GM23338 (cell line): ENCODE measurements at regions not wholly inside any gene's neighbourhood (a gene's known extent, or its start where the extent isn't known, plus 50 kb on each side); places are given as distances from the start of the nearest gene placed in this dataset.

ENCODE experiments used
- ATAC-seq: fragments of 200-7000 bp; cut with Tn5 transposase; 3 replicates; pipeline ENCODE4 v1.9.1; 2020
- DNase-seq: peaks from one replicate; pipeline ENCODE4 v3.0.0-alpha.2; 2015; ENCODE audit warnings: low spot score
- H2AFZ ChIP-seq: fragments of 200-600 bp; sonication (generic); 2 replicates; pipeline ENCODE4 v1.8.0; 2016; ENCODE audit warnings: antibody characterized with exemption, mild to moderate bottlenecking, moderate library complexity
- H3F3A ChIP-seq: fragments of 200-600 bp; sonication (generic); replicated peaks from 2 replicates; pipeline ENCODE4 v1.8.0; 2017; ENCODE audit warnings: antibody characterized with exemption, mixed run types, low read depth
- H3K27ac ChIP-seq: fragments of 200-600 bp; sonication (generic); 2 replicates; pipeline ENCODE4 v1.6.1; 2016; ENCODE audit warnings: low read depth
- H3K27me3 ChIP-seq: fragments of 200-600 bp; sonication (generic); 2 replicates; pipeline ENCODE4 v1.8.0; 2016; ENCODE audit warnings: mild to moderate bottlenecking, mixed run types, moderate library complexity; ENCODE audit not compliant: insufficient read depth
- H3K36me3 ChIP-seq: fragments of 200-600 bp; sonication (generic); 2 replicates; pipeline ENCODE4 v1.8.0; 2016; ENCODE audit warnings: mild to moderate bottlenecking; ENCODE audit not compliant: insufficient read depth
- H3K4me1 ChIP-seq: fragments of 200-600 bp; sonication (generic); 2 replicates; pipeline ENCODE4 v1.8.0; 2016; ENCODE audit warnings: mild to moderate bottlenecking, moderate library complexity; ENCODE audit not compliant: insufficient read depth
- H3K4me2 ChIP-seq: fragments of 200-600 bp; sonication (generic); 2 replicates; pipeline ENCODE4 v1.7.1; 2017; ENCODE audit warnings: mixed run types
- H3K4me3 ChIP-seq: fragments of 200-600 bp; sonication (generic); 2 replicates; pipeline ENCODE4 v1.6.1; 2016; ENCODE audit warnings: mixed run types
- H3K79me2 ChIP-seq: fragments of 200-600 bp; sonication (generic); replicated peaks from 2 replicates; pipeline ENCODE4 v1.8.0; 2017; ENCODE audit warnings: mild to moderate bottlenecking; ENCODE audit not compliant: insufficient read depth
- H3K9me2 ChIP-seq: fragments of 200-600 bp; sonication (generic); 2 replicates; pipeline ENCODE4 v1.8.0; 2017; ENCODE audit not compliant: insufficient read depth
- H4K20me1 ChIP-seq: fragments of 200-600 bp; sonication (generic); replicated peaks from 2 replicates; pipeline ENCODE4 v1.8.0; 2017; ENCODE audit warnings: mild to moderate bottlenecking; ENCODE audit not compliant: insufficient read depth
- H3K27ac Mint-ChIP-seq: 2 replicates; pipeline ENCODE4 v1.8.0; 2020; ENCODE audit warnings: inconsistent platforms, mild to moderate bottlenecking, moderate library complexity, mixed read lengths
- H3K27me3 Mint-ChIP-seq: 3 replicates; pipeline ENCODE4 v1.8.0; 2022; ENCODE audit warnings: low read depth, mild to moderate bottlenecking, moderate library complexity, mixed read lengths, inconsistent platforms; ENCODE audit not compliant: insufficient read depth, poor library complexity
- H3K36me3 Mint-ChIP-seq: 3 replicates; pipeline ENCODE4 v1.8.0; 2021; ENCODE audit warnings: low read depth, mild to moderate bottlenecking, inconsistent platforms, moderate library complexity, mixed read lengths
- H3K4me1 Mint-ChIP-seq: 3 replicates; pipeline ENCODE4 v1.8.0; 2020; ENCODE audit warnings: mild to moderate bottlenecking, inconsistent platforms, mixed read lengths
- H3K4me3 Mint-ChIP-seq: 3 replicates; pipeline ENCODE4 v1.8.0; 2021; ENCODE audit warnings: moderate library complexity, mild to moderate bottlenecking, inconsistent platforms, mixed read lengths
- H3K9me3 Mint-ChIP-seq: 3 replicates; pipeline ENCODE4 v1.8.0; 2020; ENCODE audit warnings: moderate library complexity, mild to moderate bottlenecking, inconsistent platforms, mixed read lengths
- EZH2 ChIP-seq: fragments of 200-600 bp; sonication (generic); IDR thresholded peaks from one replicate; pipeline ENCODE4 v1.8.0; 2017; ENCODE audit warnings: antibody characterized with exemption, mild to moderate bottlenecking, low read depth; ENCODE audit not compliant: unreplicated experiment
- JUNB ChIP-seq: IDR thresholded peaks from one replicate; pipeline ENCODE4 v1.6.1; 2016; ENCODE audit warnings: antibody characterized with exemption; ENCODE audit not compliant: unreplicated experiment
- NANOG ChIP-seq: IDR thresholded peaks from 2 replicates; pipeline ENCODE4 v1.6.1; 2016; ENCODE audit warnings: antibody characterized with exemption, borderline replicate concordance
- STAT1 ChIP-seq: IDR thresholded peaks from one replicate; pipeline ENCODE4 v1.6.1; 2016; ENCODE audit warnings: antibody characterized with exemption; ENCODE audit not compliant: unreplicated experiment
- ZNF114 ChIP-seq: fragments of 250-450 bp; sonication (Bioruptor Pico); IDR thresholded peaks from 2 replicates; pipeline ENCODE4 v1.5.0; 2020; ENCODE audit warnings: mild to moderate bottlenecking, moderate library complexity
- ZNF331 ChIP-seq: fragments of 250-450 bp; sonication (Bioruptor Pico); IDR thresholded peaks from 2 replicates; pipeline ENCODE4 v1.5.0; 2020; ENCODE audit warnings: low read depth, mild to moderate bottlenecking, moderate library complexity
- TF ChIP-seq, protein P1 (sequence below), 2 experiments: fragments of 200-600 bp in 1 of 2; sonication (generic) in 1 of 2; conservative IDR thresholded peaks; 2 replicates each; pipeline versions ENCODE4 v1.5.1 to v1.6.1; 2016 to 2017; ENCODE audit warnings: antibody characterized with exemption in 2 of 2, low read depth in 2 of 2, mild to moderate bottlenecking in 2 of 2, moderate library complexity in 1 of 2
- TF ChIP-seq, protein P2 (sequence below): fragments of 250-450 bp; sonication (Bioruptor Pico); IDR thresholded peaks from 2 replicates; pipeline ENCODE4 v1.5.0; 2020; ENCODE audit warnings: mild to moderate bottlenecking, moderate library complexity

DNA sequence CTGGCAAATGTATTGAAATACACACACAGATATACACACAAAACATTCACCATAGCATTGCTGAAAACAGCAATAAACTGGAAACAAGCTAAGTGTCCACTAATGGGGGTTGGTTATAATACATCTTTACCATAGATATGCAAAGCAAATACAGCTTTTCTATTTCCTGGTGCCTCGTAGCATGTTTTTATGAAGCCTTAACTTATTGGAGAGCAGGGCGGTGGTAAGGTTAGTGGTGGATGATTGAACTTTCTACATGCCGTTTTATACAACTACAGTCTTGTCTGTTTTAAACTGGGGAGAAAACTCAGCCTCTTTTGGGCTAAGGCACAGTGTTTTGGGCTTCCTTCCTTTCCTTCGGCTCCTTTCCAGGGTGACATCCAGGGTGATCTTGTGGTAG lies 104.5 kb downstream of the NR2F2 start:
- H3K27me3 Mint-ChIP-seq: no peaks in the 10 kb centered on the region

More for the DNA sequence above, 104.5 kb downstream of the NR2F2 start:
- Histone ChIP-seq H4K20me1 (no peaks in the 10 kb centered on the region; the same call in 1 of the 2 replicates), H3F3A (no peaks in the 10 kb centered on the region), H2AFZ (no peak overlapping the region), H3K27ac (no peak overlapping the region), H3K9me2 (no peaks in the 10 kb centered on the region), H3K79me2 (no peaks in the 10 kb centered on the region), H3K4me3 (no peak overlapping the region), H3K4me1 (no peaks in the 10 kb centered on the region), H3K36me3 (no peaks in the 10 kb centered on the region), H3K27me3 (no peaks in the 10 kb centered on the region), H3K4me2 (no peak overlapping the region)
- no peak overlapping the region for H3K27ac Mint-ChIP-seq
- TF ChIP-seq EZH2 (no peak), ZNF114 (CRISPR knock-in tag) (no peak), NANOG (no peak), STAT1 (no peak), ZNF331 (CRISPR knock-in tag) (no peak), JUNB (no peak)
- TF ChIP-seq, protein P1, sequence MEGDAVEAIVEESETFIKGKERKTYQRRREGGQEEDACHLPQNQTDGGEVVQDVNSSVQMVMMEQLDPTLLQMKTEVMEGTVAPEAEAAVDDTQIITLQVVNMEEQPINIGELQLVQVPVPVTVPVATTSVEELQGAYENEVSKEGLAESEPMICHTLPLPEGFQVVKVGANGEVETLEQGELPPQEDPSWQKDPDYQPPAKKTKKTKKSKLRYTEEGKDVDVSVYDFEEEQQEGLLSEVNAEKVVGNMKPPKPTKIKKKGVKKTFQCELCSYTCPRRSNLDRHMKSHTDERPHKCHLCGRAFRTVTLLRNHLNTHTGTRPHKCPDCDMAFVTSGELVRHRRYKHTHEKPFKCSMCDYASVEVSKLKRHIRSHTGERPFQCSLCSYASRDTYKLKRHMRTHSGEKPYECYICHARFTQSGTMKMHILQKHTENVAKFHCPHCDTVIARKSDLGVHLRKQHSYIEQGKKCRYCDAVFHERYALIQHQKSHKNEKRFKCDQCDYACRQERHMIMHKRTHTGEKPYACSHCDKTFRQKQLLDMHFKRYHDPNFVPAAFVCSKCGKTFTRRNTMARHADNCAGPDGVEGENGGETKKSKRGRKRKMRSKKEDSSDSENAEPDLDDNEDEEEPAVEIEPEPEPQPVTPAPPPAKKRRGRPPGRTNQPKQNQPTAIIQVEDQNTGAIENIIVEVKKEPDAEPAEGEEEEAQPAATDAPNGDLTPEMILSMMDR (conservative IDR thresholded peaks at IDR 0.05; ENCODE audit: low read depth in 2 of 2): no peak
- TF ChIP-seq, protein P2, sequence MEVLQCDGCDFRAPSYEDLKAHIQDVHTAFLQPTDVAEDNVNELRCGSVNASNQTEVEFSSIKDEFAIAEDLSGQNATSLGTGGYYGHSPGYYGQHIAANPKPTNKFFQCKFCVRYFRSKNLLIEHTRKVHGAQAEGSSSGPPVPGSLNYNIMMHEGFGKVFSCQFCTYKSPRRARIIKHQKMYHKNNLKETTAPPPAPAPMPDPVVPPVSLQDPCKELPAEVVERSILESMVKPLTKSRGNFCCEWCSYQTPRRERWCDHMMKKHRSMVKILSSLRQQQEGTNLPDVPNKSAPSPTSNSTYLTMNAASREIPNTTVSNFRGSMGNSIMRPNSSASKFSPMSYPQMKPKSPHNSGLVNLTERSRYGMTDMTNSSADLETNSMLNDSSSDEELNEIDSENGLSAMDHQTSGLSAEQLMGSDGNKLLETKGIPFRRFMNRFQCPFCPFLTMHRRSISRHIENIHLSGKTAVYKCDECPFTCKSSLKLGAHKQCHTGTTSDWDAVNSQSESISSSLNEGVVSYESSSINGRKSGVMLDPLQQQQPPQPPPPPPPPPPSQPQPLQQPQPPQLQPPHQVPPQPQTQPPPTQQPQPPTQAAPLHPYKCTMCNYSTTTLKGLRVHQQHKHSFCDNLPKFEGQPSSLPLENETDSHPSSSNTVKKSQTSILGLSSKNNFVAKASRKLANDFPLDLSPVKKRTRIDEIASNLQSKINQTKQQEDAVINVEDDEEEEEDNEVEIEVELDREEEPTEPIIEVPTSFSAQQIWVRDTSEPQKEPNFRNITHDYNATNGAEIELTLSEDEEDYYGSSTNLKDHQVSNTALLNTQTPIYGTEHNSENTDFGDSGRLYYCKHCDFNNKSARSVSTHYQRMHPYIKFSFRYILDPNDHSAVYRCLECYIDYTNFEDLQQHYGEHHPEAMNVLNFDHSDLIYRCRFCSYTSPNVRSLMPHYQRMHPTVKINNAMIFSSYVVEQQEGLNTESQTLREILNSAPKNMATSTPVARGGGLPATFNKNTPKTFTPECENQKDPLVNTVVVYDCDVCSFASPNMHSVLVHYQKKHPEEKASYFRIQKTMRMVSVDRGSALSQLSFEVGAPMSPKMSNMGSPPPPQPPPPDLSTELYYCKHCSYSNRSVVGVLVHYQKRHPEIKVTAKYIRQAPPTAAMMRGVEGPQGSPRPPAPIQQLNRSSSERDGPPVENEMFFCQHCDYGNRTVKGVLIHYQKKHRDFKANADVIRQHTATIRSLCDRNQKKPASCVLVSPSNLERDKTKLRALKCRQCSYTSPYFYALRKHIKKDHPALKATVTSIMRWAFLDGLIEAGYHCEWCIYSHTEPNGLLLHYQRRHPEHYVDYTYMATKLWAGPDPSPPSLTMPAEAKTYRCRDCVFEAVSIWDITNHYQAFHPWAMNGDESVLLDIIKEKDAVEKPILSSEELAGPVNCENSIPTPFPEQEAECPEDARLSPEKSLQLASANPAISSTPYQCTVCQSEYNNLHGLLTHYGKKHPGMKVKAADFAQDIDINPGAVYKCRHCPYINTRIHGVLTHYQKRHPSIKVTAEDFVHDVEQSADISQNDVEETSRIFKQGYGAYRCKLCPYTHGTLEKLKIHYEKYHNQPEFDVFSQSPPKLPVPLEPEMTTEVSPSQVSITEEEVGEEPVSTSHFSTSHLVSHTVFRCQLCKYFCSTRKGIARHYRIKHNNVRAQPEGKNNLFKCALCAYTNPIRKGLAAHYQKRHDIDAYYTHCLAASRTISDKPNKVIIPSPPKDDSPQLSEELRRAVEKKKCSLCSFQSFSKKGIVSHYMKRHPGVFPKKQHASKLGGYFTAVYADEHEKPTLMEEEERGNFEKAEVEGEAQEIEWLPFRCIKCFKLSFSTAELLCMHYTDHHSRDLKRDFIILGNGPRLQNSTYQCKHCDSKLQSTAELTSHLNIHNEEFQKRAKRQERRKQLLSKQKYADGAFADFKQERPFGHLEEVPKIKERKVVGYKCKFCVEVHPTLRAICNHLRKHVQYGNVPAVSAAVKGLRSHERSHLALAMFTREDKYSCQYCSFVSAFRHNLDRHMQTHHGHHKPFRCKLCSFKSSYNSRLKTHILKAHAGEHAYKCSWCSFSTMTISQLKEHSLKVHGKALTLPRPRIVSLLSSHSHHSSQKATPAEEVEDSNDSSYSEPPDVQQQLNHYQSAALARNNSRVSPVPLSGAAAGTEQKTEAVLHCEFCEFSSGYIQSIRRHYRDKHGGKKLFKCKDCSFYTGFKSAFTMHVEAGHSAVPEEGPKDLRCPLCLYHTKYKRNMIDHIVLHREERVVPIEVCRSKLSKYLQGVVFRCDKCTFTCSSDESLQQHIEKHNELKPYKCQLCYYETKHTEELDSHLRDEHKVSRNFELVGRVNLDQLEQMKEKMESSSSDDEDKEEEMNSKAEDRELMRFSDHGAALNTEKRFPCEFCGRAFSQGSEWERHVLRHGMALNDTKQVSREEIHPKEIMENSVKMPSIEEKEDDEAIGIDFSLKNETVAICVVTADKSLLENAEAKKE: no peak
- peaks cover 2% of the 10 kb centered on the region; the same call in 1 of the 3 replicates for H3K4me1 Mint-ChIP-seq
- ATAC-seq: no peak
- H3K36me3 Mint-ChIP-seq: no peaks in the 10 kb centered on the region
- no peak for DNase-seq
- H3K4me3 Mint-ChIP-seq: no peak overlapping the region
- H3K9me3 Mint-ChIP-seq: no peaks in the 10 kb centered on the region
